GM12878 (cell line): ENCODE measurements at regions not wholly inside any gene's neighbourhood (a gene's known extent, or its start where the extent isn't known, plus 50 kb on each side); places are given as distances from the start of the nearest gene placed in this dataset.

ENCODE experiments used
- BACH1 ChIP-seq: fragments of 450-650 bp; IDR thresholded peaks from 2 replicates; pipeline ENCODE4 v1.6.1; 2017; ENCODE audit warnings: mild to moderate bottlenecking, borderline replicate concordance
- JUNB ChIP-seq: IDR thresholded peaks from 2 replicates; pipeline ENCODE4 v1.6.1; 2016; ENCODE audit warnings: antibody characterized with exemption, mild to moderate bottlenecking
- MYC ChIP-seq: IDR thresholded peaks from 2 replicates; pipeline ENCODE4 v1.6.1; 2011; ENCODE audit warnings: mild to moderate bottlenecking, low read length, moderate library complexity, inconsistent platforms; ENCODE audit not compliant: insufficient read depth, insufficient replicate concordance, insufficient read length, severe bottlenecking
- POLR2A ChIP-seq: IDR thresholded peaks from 2 replicates; pipeline ENCODE4 v1.6.1; 2011; ENCODE audit warnings: low read depth, mild to moderate bottlenecking, low read length
- RAD21 ChIP-seq: IDR thresholded peaks from 2 replicates; pipeline ENCODE4 v1.6.1; 2011; ENCODE audit warnings: mild to moderate bottlenecking, low read depth, low read length, moderate library complexity; ENCODE audit not compliant: insufficient read depth
- SMC3 ChIP-seq: IDR thresholded peaks from 2 replicates; pipeline ENCODE4 v1.6.1; 2011; ENCODE audit warnings: low read length, improper control_type of control experiment, borderline replicate concordance
- TF ChIP-seq, protein P1 (sequence below), 3 experiments: IDR thresholded peaks in 2 of 3; conservative IDR thresholded peaks in 1 of 3; 2 replicates each; pipeline ENCODE4 v1.5.1; 2011; ENCODE audit warnings: low read depth in 3 of 3, low read length in 3 of 3, mild to moderate bottlenecking in 3 of 3, control low read depth in 2 of 3, moderate library complexity in 2 of 3, inconsistent platforms in 1 of 3, mixed read lengths in 1 of 3; ENCODE audit not compliant: control insufficient read depth in 2 of 3, insufficient read depth in 1 of 3; ENCODE audit errors: extremely low read depth in 1 of 3

DNA sequence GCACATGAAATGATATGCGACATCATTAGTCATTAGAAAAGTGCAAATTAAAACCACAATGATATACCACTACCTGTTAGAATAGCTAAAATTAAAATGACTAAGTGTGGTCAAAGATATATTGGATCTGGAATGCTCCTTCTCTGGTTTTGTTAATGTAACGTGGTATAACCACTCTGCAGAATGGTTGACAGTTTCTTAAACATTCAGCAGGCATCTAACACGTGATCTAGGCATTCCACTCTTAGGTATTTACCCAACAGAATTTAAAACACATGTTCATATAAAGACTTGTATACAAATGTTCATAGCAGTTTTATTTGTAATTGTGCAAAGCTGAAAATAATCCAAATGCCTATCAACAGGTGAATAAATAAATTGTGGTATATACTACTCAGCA lies 165.0 kb upstream of the PLXNA2 start:
- no peak for TF ChIP-seq RAD21
- TF ChIP-seq, protein P1, sequence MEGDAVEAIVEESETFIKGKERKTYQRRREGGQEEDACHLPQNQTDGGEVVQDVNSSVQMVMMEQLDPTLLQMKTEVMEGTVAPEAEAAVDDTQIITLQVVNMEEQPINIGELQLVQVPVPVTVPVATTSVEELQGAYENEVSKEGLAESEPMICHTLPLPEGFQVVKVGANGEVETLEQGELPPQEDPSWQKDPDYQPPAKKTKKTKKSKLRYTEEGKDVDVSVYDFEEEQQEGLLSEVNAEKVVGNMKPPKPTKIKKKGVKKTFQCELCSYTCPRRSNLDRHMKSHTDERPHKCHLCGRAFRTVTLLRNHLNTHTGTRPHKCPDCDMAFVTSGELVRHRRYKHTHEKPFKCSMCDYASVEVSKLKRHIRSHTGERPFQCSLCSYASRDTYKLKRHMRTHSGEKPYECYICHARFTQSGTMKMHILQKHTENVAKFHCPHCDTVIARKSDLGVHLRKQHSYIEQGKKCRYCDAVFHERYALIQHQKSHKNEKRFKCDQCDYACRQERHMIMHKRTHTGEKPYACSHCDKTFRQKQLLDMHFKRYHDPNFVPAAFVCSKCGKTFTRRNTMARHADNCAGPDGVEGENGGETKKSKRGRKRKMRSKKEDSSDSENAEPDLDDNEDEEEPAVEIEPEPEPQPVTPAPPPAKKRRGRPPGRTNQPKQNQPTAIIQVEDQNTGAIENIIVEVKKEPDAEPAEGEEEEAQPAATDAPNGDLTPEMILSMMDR (IDR thresholded peaks at IDR 0.05 in 2 of 3, conservative IDR thresholded peaks at IDR 0.05 in 1 of 3; ENCODE audit: control insufficient read depth in 2 of 3, extremely low read depth in 1 of 3, insufficient read depth in 1 of 3, low read depth in 3 of 3, low read length in 3 of 3), result no peak
- no peak for TF ChIP-seq SMC3
- TF ChIP-seq MYC, result no peak
- no peak for TF ChIP-seq JUNB
- TF ChIP-seq BACH1, result no peak
- TF ChIP-seq POLR2A, result no peak
